A549 (cell line): ENCODE measurements at regions not wholly inside any gene's neighbourhood (a gene's known extent, or its start where the extent isn't known, plus 50 kb on each side); places are given as distances from the start of the nearest gene placed in this dataset.

Experiments
- ATAC-seq, 2 experiments: fragments of 200-7000 bp in 1 of 2; fragments of >200 bp in 1 of 2; cut with Nextera tagmentation in 1 of 2; cut with Tn5 transposase in 1 of 2; 3 replicates each; pipeline versions ENCODE4 v1.8.0 to v1.9.1; 2018 to 2020; ENCODE audit warnings: mild to moderate bottlenecking in 1 of 2, moderate library complexity in 1 of 2
- CTCF ChIA-PET: fragments of 300-600 bp; sonication (Branson Sonifier 250); formaldehyde crosslinking; extraction: SDS; loops from one replicate; lab custom pipeline; 2021; ENCODE audit warnings: antibody characterized with exemption, inconsistent platforms; lab: Yijun Ruan, JAX
- POLR2A ChIA-PET: fragments of 350-600 bp; formaldehyde crosslinking; extraction: SDS; loops from one replicate; lab custom pipeline; 2021; ENCODE audit warnings: antibody characterized with exemption, inconsistent platforms; lab: Yijun Ruan, JAX
- DNase-seq, 2 experiments: peaks; one replicate each; pipeline versions ENCODE4 v3.0.0 to v3.0.0-alpha.2; 2011 to 2016; ENCODE audit warnings: low read depth in 1 of 2, low spot score in 1 of 2
- FAIRE-seq: peaks from 2 replicates; lab custom pipeline; 2011; peaks lifted over from hg19 to GRCh38; lab: Jason Lieb, UNC
- H3K27ac ChIP-seq, 2 experiments: fragments of >200 bp; sonication (Bioruptor Twin); formaldehyde crosslinking; 3 replicates each; pipeline ENCODE4 v1.5.1; 2016 to 2017
- H3K4me1 ChIP-seq: fragments of >200 bp; sonication (Bioruptor Twin); formaldehyde crosslinking; 3 replicates; pipeline ENCODE4 v1.6.1; 2016
- H3K4me2 ChIP-seq: fragments of >200 bp; sonication (Bioruptor Twin); formaldehyde crosslinking; 3 replicates; pipeline ENCODE4 v1.6.1; 2016
- H3K4me3 ChIP-seq: fragments of >200 bp; sonication (Bioruptor Twin); formaldehyde crosslinking; 3 replicates; pipeline ENCODE4 v1.5.1; 2016
- H3K9me3 ChIP-seq: fragments of >200 bp; sonication (Bioruptor Twin); formaldehyde crosslinking; 3 replicates; pipeline ENCODE4 v1.6.1; 2016
- BCL3 ChIP-seq: fragments of >200 bp; sonication (Bioruptor Twin); formaldehyde crosslinking; IDR thresholded peaks from 3 replicates; pipeline ENCODE4 v1.6.1; 2016
- CHD4 ChIP-seq: fragments of 200-600 bp; sonication (generic); IDR thresholded peaks from 2 replicates; pipeline ENCODE4 v1.6.1; 2016; ENCODE audit warnings: antibody characterized with exemption, mild to moderate bottlenecking, borderline replicate concordance
- EHMT2 ChIP-seq: fragments of 200-600 bp; sonication (generic); IDR thresholded peaks from 2 replicates; pipeline ENCODE4 v1.6.1; 2016; ENCODE audit warnings: antibody characterized with exemption, low read depth, mild to moderate bottlenecking, moderate library complexity
- ELK1 ChIP-seq: fragments of 150-350 bp; IDR thresholded peaks from 2 replicates; pipeline ENCODE4 v1.6.1; 2014; ENCODE audit warnings: low read depth, mild to moderate bottlenecking, low read length
- FOSL2 ChIP-seq, 2 experiments: fragments of 450-650 bp in 1 of 2; fragments of >200 bp in 1 of 2; sonication (Bioruptor Twin) in 1 of 2; formaldehyde crosslinking; IDR thresholded peaks; 2 replicates each; pipeline versions ENCODE4 v1.5.0 to v1.6.1; 2016 to 2020; ENCODE audit warnings: mild to moderate bottlenecking in 1 of 2, moderate library complexity in 1 of 2
- HES2 ChIP-seq: fragments of >200 bp; sonication (Bioruptor Twin); formaldehyde crosslinking; IDR thresholded peaks from 2 replicates; pipeline ENCODE4 v1.6.1; 2016
- HOXA7 ChIP-seq: fragments of 250-450 bp; sonication (Bioruptor Pico); IDR thresholded peaks from 2 replicates; pipeline ENCODE4 v1.5.0; 2020; ENCODE audit warnings: mild to moderate bottlenecking, moderate library complexity
- HOXB5 ChIP-seq: fragments of 250-450 bp; sonication (Bioruptor Pico); IDR thresholded peaks from 2 replicates; pipeline ENCODE4 v1.5.0; 2020; ENCODE audit warnings: mild to moderate bottlenecking, moderate library complexity
- JUN ChIP-seq, 2 experiments: fragments of >200 bp; sonication (Bioruptor Twin); formaldehyde crosslinking; IDR thresholded peaks; 2 replicates in 1 of 2; 3 replicates in 1 of 2; pipeline ENCODE4 v1.6.1; 2016 to 2017
- KDM1A ChIP-seq: fragments of 200-600 bp; sonication (generic); IDR thresholded peaks from 2 replicates; pipeline ENCODE4 v1.6.1; 2016; ENCODE audit warnings: low read depth, mild to moderate bottlenecking
- MAZ ChIP-seq: fragments of 150-350 bp; IDR thresholded peaks from 2 replicates; pipeline ENCODE4 v1.6.1; 2014; ENCODE audit warnings: antibody characterized with exemption, low read depth, low read length, borderline replicate concordance
- NFE2L2 ChIP-seq: fragments of 150-350 bp; conservative IDR thresholded peaks from 2 replicates; pipeline ENCODE4 v1.6.1; 2014; ENCODE audit warnings: low read length
- RAD21 ChIP-seq, 2 experiments: fragments of >200 bp in 1 of 2; sonication (Bioruptor Twin) in 1 of 2; formaldehyde crosslinking in 1 of 2; IDR thresholded peaks in 1 of 2; conservative IDR thresholded peaks in 1 of 2; 2 replicates in 1 of 2; 3 replicates in 1 of 2; pipeline ENCODE4 v1.6.1; 2012 to 2018; ENCODE audit warnings: inconsistent platforms in 1 of 2
- REST ChIP-seq: fragments of 200-600 bp; sonication (generic); IDR thresholded peaks from 2 replicates; pipeline ENCODE4 v1.6.1; 2016; ENCODE audit warnings: antibody characterized with exemption, mild to moderate bottlenecking, moderate library complexity
- RFX5 ChIP-seq: fragments of 450-650 bp; IDR thresholded peaks from 2 replicates; pipeline ENCODE4 v1.7.1; 2014; ENCODE audit warnings: antibody characterized with exemption, mild to moderate bottlenecking, moderate library complexity
- RNF2 ChIP-seq: fragments of 200-600 bp; sonication (generic); IDR thresholded peaks from 2 replicates; pipeline ENCODE4 v1.6.1; 2016; ENCODE audit warnings: low read depth, mild to moderate bottlenecking, antibody characterized with exemption, moderate library complexity, borderline replicate concordance
- SMC3 ChIP-seq: fragments of >200 bp; sonication (Bioruptor Twin); formaldehyde crosslinking; IDR thresholded peaks from 3 replicates; pipeline ENCODE4 v1.6.1; 2018; ENCODE audit warnings: inconsistent platforms
- ZFP36 ChIP-seq: fragments of 450-650 bp; IDR thresholded peaks from 2 replicates; pipeline ENCODE4 v1.6.1; 2014; ENCODE audit warnings: borderline replicate concordance; ENCODE audit not compliant: partially characterized antibody
- WGBS: methylation state at CpG from one replicate; pipeline ENCODE4 v1.1.6; 2017; ENCODE audit errors: missing lambda C conversion rate; 5-methylcytosine and 5-hydroxymethylcytosine counted together

GRCh38 chr5:56358046-56358445 lies 124.9 kb upstream of the ANKRD55 start:
- WGBS, result 79% methylated on average over 1 of the region's 1 CpG
- H3K4me1 ChIP-seq, result peaks cover 42% of the 10 kb centered on the region
- CTCF ChIA-PET, result no interaction called here

GRCh38 chr5:56357426-56357825 lies 124.3 kb upstream of the ANKRD55 start:
- peak; percentile 18 for FAIRE-seq
- H3K27ac ChIP-seq, result peak overlapping the region; percentile 50 to 72; a peak in 5 of 6 replicates
- H3K4me1 ChIP-seq, result peaks cover 42% of the 10 kb centered on the region
- POLR2A ChIA-PET, result no interaction called here
- DNase-seq, result no peak
- peaks cover 2% of the 10 kb centered on the region; the same call in 1 of the 3 replicates for H3K9me3 ChIP-seq
- peak overlapping the region; percentile 66; the same call in 2 of the 3 replicates for H3K4me2 ChIP-seq
- no peak for ATAC-seq
- H3K4me3 ChIP-seq, result no peak overlapping the region
- CTCF ChIA-PET, result interaction anchor here (0.7 to 0.9 kb wide), 2 partner anchors 12 to 543 kb away, joined by 3 to 6 read pairs; no protein-coding TSS in a partner anchor
- TF ChIP-seq CHD4 (no peak), HOXB5 (CRISPR knock-in tag) (no peak), BCL3 (no peak), MAZ (no peak), ELK1 (no peak), SMC3 (no peak), REST (no peak), FOSL2 (IDR thresholded peaks at IDR 0.05) (no peak), FOSL2 (CRISPR knock-in tag; IDR thresholded peaks at IDR 0.05) (no peak), EHMT2 (no peak), HES2 (no peak)
- TF ChIP-seq, all 56 proteins: peak for 0

More at GRCh38 chr5:56358046-56358445, 124.9 kb upstream of the ANKRD55 start:
- FAIRE-seq (no peak), DNase-seq (no peak), ATAC-seq (no peak)
- TF ChIP-seq ZFP36 (no peak), JUN (IDR thresholded peaks at IDR 0.05) (no peak), KDM1A (no peak), RFX5 (no peak), RAD21 (conservative IDR thresholded peaks at IDR 0.05 in 1 of 2, IDR thresholded peaks at IDR 0.05 in 1 of 2) (no peak)
- Histone ChIP-seq H3K4me3 (no peak overlapping the region), H3K4me2 (peak overlapping the region; percentile 66), H3K27ac (peak overlapping the region; percentile 72 to 80), H3K9me3 (peaks cover 2% of the 10 kb centered on the region; the same call in 1 of the 3 replicates)
- POLR2A ChIA-PET, result no interaction called here

- H3K4me3 ChIP-seq, result no peak overlapping the region
- H3K4me1 ChIP-seq, result peaks cover 43% of the 10 kb centered on the region
- peak overlapping the region; percentile 50 to 72 for H3K27ac ChIP-seq
- peaks cover 2% of the 10 kb centered on the region; the same call in 1 of the 3 replicates for H3K9me3 ChIP-seq
- ATAC-seq (no peak), FAIRE-seq (no peak), DNase-seq (no peak)
- CTCF ChIA-PET, result interaction anchor here (0.7 to 0.9 kb wide), 2 partner anchors 13 to 544 kb away, joined by 3 to 6 read pairs; no protein-coding TSS in a partner anchor
- POLR2A ChIA-PET, result no interaction called here
- TF ChIP-seq NFE2L2 (no peak), RNF2 (0 out of 2 replicates have a peak, but pooled peaks have one; percentile 1), HOXA7 (CRISPR knock-in tag) (no peak)
- peak overlapping the region; percentile 66 for H3K4me2 ChIP-seq
Observed at GRCh38 chr5:56356836-56357160, 123.7 kb upstream of the ANKRD55 start.
